ENCODE measurements at regions not wholly inside any gene's neighbourhood (a gene's known extent, or its start where the extent isn't known, plus 50 kb on each side); places are given as distances from the start of the nearest gene placed in this dataset.

DNA sequence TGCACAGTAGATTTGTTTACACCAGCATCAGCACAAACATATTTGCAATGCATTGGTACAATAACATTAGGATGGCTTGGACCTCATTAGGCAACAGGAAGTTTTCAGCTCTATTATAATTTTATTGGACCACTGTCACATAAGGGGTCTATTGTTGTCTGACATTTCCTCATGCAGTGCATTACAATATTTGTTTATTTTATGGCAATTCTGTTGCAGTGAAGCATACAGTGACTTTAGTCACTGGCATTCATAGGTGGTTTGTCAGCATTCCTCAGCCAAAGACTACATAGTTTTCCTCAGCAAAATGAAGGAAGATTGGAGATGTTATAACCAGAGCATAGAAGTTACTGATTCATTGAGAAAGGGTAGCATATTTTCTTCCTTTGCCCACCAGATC, 1732.9 kb downstream of the PCDH9 start:
- TF ChIP-seq POLR2A (IDR thresholded peaks at IDR 0.05) = no peak
- TF ChIP-seq, protein P1, sequence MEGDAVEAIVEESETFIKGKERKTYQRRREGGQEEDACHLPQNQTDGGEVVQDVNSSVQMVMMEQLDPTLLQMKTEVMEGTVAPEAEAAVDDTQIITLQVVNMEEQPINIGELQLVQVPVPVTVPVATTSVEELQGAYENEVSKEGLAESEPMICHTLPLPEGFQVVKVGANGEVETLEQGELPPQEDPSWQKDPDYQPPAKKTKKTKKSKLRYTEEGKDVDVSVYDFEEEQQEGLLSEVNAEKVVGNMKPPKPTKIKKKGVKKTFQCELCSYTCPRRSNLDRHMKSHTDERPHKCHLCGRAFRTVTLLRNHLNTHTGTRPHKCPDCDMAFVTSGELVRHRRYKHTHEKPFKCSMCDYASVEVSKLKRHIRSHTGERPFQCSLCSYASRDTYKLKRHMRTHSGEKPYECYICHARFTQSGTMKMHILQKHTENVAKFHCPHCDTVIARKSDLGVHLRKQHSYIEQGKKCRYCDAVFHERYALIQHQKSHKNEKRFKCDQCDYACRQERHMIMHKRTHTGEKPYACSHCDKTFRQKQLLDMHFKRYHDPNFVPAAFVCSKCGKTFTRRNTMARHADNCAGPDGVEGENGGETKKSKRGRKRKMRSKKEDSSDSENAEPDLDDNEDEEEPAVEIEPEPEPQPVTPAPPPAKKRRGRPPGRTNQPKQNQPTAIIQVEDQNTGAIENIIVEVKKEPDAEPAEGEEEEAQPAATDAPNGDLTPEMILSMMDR (IDR thresholded peaks at IDR 0.05) = no peak
